CD8-positive, alpha-beta memory T cell (primary cell): ENCODE measurements at regions not wholly inside any gene's neighbourhood (a gene's known extent, or its start where the extent isn't known, plus 50 kb on each side); places are given as distances from the start of the nearest gene placed in this dataset.
"Not testable (repeated sequence)": the region's sequence is repeated elsewhere in the genome, so short reads cannot be mapped to it uniquely, and the experiment has no call there.

Experiments
- CTCF ChIA-PET: fragments of 350-600 bp; sonication (Branson Sonifier 250); formaldehyde crosslinking; loops from one replicate; lab custom pipeline; 2021; ENCODE audit warnings: antibody characterized with exemption; lab: Charles Lee
- POLR2A ChIA-PET: fragments of 350-600 bp; sonication (Branson Sonifier 250); formaldehyde crosslinking; loops from one replicate; lab custom pipeline; 2021; ENCODE audit warnings: antibody characterized with exemption; lab: Charles Lee
- DNase-seq, 5 donors: peaks; one replicate each; pipeline versions ENCODE4 v3.0.0 to v3.0.0-alpha.2; 2020 to 2022; ENCODE audit warnings: mixed read lengths in 1 of 5
- H3K27ac ChIP-seq: one replicate; pipeline ENCODE4 v1.7.0; 2013; ENCODE audit warnings: low read depth, mild to moderate bottlenecking, low read length, moderate library complexity
- H3K27me3 ChIP-seq: 2 replicates; pipeline ENCODE4 v1.7.0; 2013; ENCODE audit warnings: low read length, mild to moderate bottlenecking; ENCODE audit not compliant: insufficient read depth, poor library complexity, severe bottlenecking
- H3K36me3 ChIP-seq: 2 replicates; pipeline ENCODE4 v1.7.0; 2013; ENCODE audit warnings: mild to moderate bottlenecking, low read length, moderate library complexity; ENCODE audit not compliant: insufficient read depth
- H3K4me1 ChIP-seq: 2 replicates; pipeline ENCODE4 v1.7.0; 2013; ENCODE audit warnings: mild to moderate bottlenecking, low read length, moderate library complexity; ENCODE audit not compliant: insufficient read depth
- H3K4me3 ChIP-seq: 2 replicates; pipeline ENCODE4 v1.7.0; 2013; ENCODE audit warnings: mild to moderate bottlenecking, low read length
- H3K9me3 ChIP-seq: 2 replicates; pipeline ENCODE4 v1.7.0; 2013; ENCODE audit warnings: mild to moderate bottlenecking, low read length
- H3K27ac Mint-ChIP-seq, 8 donors: one replicate each; pipeline ENCODE4 v1.8.0; 2020 to 2021; ENCODE audit warnings: mixed read lengths in 8 of 8, mild to moderate bottlenecking in 6 of 8, inconsistent platforms in 3 of 8, moderate library complexity in 3 of 8
- H3K27me3 Mint-ChIP-seq, 2 donors: one replicate each; pipeline ENCODE4 v1.8.0; 2020 to 2021; ENCODE audit warnings: mixed read lengths in 2 of 2, mild to moderate bottlenecking in 1 of 2, moderate library complexity in 1 of 2
- H3K36me3 Mint-ChIP-seq, 3 donors: one replicate each; pipeline ENCODE4 v1.8.0; 2020 to 2021; ENCODE audit warnings: mixed read lengths in 3 of 3, inconsistent platforms in 1 of 3, mild to moderate bottlenecking in 1 of 3
- H3K4me1 Mint-ChIP-seq, 3 donors: one replicate each; pipeline ENCODE4 v1.8.0; 2020 to 2021; ENCODE audit warnings: mixed read lengths in 3 of 3, inconsistent platforms in 1 of 3, mild to moderate bottlenecking in 1 of 3
- H3K4me3 Mint-ChIP-seq, 7 donors: one replicate each; pipeline ENCODE4 v1.8.0; 2020 to 2021; ENCODE audit warnings: mixed read lengths in 7 of 7, mild to moderate bottlenecking in 6 of 7, moderate library complexity in 4 of 7, inconsistent platforms in 2 of 7
- H3K9me3 Mint-ChIP-seq, 5 donors: one replicate each; pipeline ENCODE4 v1.8.0; 2020 to 2022; ENCODE audit warnings: mixed read lengths in 5 of 5, mild to moderate bottlenecking in 3 of 5, moderate library complexity in 2 of 5, inconsistent platforms in 1 of 5

DNA sequence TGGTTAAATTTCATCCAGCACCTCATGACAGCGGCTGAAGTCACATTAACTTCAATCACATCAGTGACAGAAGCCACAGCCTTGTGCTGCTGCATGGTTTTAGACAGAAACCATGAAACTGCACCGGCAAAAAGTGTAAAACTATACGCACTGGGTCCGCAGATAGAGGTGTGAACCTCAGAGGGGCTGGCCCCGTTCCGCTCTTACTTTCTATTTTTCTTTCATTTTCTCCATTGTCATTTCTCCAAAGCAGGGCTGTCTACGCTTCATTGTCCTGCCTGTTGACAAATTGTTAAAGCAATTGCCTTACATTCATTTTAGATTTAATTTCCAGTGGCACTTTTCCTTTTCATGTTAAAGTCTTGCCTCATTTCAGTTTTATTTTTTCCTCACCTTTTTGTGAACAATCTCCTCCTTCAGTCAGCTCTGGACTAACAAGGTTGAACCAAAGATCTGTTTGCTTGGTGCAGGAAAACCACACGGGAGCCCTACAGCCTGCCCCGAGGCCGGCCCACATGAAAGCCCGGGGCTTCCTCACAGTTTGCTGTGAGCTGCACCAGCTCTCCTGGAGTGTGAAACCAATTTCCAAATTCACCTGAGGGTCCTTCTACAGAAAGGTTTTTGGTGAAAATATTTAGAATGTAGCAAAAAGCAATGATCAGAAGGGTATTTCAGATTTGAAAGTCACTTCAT is 63.7 kb downstream of the PRR18 start:
- Mint-ChIP-seq H3K36me3 (no peaks in the 10 kb centered on the region), H3K27me3 (no peaks in the 10 kb centered on the region), H3K27ac (peak overlapping the region; percentile 63 to 91 (median 76)), H3K9me3 (no peaks in the 10 kb centered on the region), H3K4me3 (peak overlapping the region; percentile 62 to 87 (median 82)), H3K4me1 (peaks cover 20 to 42% (median 32%) of the 10 kb centered on the region in 3 donors)
- Histone ChIP-seq H3K27ac (no peak overlapping the region), H3K9me3 (no peaks in the 10 kb centered on the region), H3K36me3 (no peaks in the 10 kb centered on the region), H3K4me3 (peak overlapping the region; percentile 7), H3K27me3 (no peaks in the 10 kb centered on the region), H3K4me1 (peaks cover 25% of the 10 kb centered on the region)
- CTCF ChIA-PET = no interaction called here
- peak in 2 of 5 donors; percentile 16 to 56 for DNase-seq
- POLR2A ChIA-PET = no interaction called here

DNA sequence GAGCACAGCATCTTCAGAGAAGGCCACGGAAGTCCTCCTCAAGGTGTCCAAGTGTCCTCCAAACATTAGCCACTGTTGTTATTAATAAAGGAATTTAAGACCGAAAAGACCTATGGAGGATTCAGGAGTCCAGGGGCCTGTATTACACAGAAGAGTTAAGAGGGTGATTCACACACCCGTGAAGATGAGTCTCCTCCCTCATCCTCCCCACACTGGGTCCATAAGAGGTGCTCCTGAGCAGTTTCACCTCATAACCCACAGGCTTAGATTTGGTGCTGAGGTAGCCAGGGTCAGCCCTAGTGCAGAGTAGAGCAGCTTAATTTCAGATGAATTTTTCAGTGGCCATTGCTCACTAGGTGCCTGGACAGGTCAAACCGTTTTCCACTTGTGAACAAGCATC is 65.3 kb downstream of the PRR18 start:
- H3K4me1 Mint-ChIP-seq = peaks cover 20 to 42% (median 32%) of the 10 kb centered on the region in 3 donors
- CTCF ChIA-PET = no interaction called here
- POLR2A ChIA-PET = no interaction called here
- H3K36me3 Mint-ChIP-seq = no peaks in the 10 kb centered on the region
- H3K9me3 ChIP-seq = no peaks in the 10 kb centered on the region
- H3K4me3 Mint-ChIP-seq = no peak overlapping the region
- no peaks in the 10 kb centered on the region for H3K9me3 Mint-ChIP-seq
- H3K27ac ChIP-seq = no peak overlapping the region
- no peak overlapping the region for H3K4me3 ChIP-seq
- peaks cover 25% of the 10 kb centered on the region for H3K4me1 ChIP-seq
- no peak for DNase-seq
- H3K36me3 ChIP-seq = no peaks in the 10 kb centered on the region
- no peaks in the 10 kb centered on the region for H3K27me3 ChIP-seq
- H3K27ac Mint-ChIP-seq = peak overlapping the region in 1 of 8 donors; percentile 29
- peaks cover 0 to 10% of the 10 kb centered on the region in 2 donors for H3K27me3 Mint-ChIP-seq

DNA sequence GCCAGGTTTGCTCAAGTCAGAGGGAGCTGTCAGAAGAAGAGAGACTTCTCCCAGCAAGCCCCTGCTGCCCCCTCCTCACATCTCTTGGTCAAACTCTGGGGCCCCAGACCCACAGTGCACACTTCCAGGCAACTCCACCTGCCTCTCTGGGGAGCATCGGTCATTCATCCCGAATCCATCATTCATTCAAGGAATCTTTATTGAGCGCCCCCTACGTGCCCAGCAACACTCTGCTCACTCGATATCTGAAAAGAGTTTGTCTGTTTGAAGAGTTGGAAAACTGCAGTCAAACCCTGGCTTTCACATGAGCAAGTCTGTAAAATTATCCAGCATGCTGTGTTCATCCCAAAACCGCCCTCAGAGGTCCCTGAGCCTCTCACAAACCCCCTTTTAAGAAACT is 66.2 kb downstream of the PRR18 start:
- Histone ChIP-seq H3K27ac (no peak overlapping the region), H3K4me1 (peaks cover 25% of the 10 kb centered on the region), H3K4me3 (no peak overlapping the region), H3K27me3 (no peaks in the 10 kb centered on the region), H3K9me3 (no peaks in the 10 kb centered on the region), H3K36me3 (no peaks in the 10 kb centered on the region)
- Mint-ChIP-seq H3K36me3 (no peaks in the 10 kb centered on the region), H3K27ac (no peak overlapping the region), H3K27me3 (peaks cover 0 to 14% of the 10 kb centered on the region in 2 donors), H3K4me3 (no peak overlapping the region), H3K4me1 (peaks cover 20 to 40% (median 31%) of the 10 kb centered on the region in 3 donors), H3K9me3 (no peaks in the 10 kb centered on the region)
- DNase-seq = no peak
- CTCF ChIA-PET = no interaction called here
- POLR2A ChIA-PET = no interaction called here

DNA sequence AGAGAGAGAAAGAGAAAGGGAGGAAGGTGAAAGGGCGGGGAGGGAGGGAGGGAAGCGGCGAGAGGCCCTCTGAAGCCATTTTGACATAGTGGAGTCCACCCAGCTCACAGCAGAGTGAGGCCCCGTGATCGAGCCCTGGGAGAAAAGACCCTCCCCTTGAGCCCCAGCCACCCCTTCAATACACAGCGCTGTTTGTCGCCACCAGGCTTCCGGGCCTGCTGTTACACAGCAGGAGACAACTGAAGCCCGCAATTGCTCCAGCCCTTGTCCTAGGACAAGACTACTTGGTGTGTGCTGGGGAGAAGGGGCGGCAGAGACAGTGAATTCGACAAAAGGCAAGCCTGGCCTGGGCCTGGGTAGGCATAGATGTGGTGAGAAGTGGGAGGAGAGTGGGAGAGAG is 67.3 kb downstream of the PRR18 start:
- ChIA-PET POLR2A (no interaction called here), CTCF (no interaction called here)
- Mint-ChIP-seq H3K9me3 (no peaks in the 10 kb centered on the region), H3K4me3 (no peak overlapping the region), H3K36me3 (no peaks in the 10 kb centered on the region), H3K27ac (peak overlapping the region in 1 of 8 donors; percentile 36), H3K27me3 (peaks cover 0 to 19% of the 10 kb centered on the region in 2 donors), H3K4me1 (peaks cover 20 to 33% (median 29%) of the 10 kb centered on the region in 3 donors)
- Histone ChIP-seq H3K4me1 (peaks cover 25% of the 10 kb centered on the region), H3K4me3 (no peak overlapping the region), H3K27ac (no peak overlapping the region), H3K36me3 (no peaks in the 10 kb centered on the region), H3K9me3 (no peaks in the 10 kb centered on the region), H3K27me3 (no peaks in the 10 kb centered on the region)
- no peak for DNase-seq

DNA sequence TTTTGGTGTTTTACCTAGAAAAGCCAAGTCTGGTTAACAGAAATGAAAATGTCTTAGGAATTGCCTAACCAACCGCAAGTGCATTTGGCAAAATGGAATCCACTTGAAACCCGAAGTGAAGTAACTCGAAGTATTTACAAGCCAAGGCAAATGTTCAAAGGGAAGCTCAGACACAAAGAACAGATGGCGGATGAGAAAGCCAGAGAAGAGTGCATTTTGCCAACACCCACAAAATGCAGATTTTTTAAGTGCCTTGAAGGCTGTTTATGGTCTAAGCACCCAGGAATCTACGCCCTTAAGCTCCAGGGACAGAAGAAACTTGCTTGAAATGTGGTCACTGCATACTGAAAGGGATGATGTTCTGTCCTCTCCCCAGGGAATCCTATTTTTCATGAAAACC is 70.0 kb upstream of the TBXT start:
- H3K4me3 Mint-ChIP-seq = no peak overlapping the region
- Histone ChIP-seq H3K27ac (no peak overlapping the region), H3K9me3 (no peaks in the 10 kb centered on the region), H3K4me1 (no peaks in the 10 kb centered on the region), H3K27me3 (peaks cover 4% of the 10 kb centered on the region), H3K36me3 (no peaks in the 10 kb centered on the region), H3K4me3 (no peak overlapping the region)
- peaks cover 5 to 10% (median 9%) of the 10 kb centered on the region in 3 donors for H3K4me1 Mint-ChIP-seq
- no peaks in the 10 kb centered on the region for H3K36me3 Mint-ChIP-seq
- H3K27me3 Mint-ChIP-seq = peaks cover 14 to 44% of the 10 kb centered on the region in 2 donors
- no peak overlapping the region for H3K27ac Mint-ChIP-seq
- CTCF ChIA-PET = no interaction called here
- POLR2A ChIA-PET = no interaction called here
- no peak for DNase-seq
- no peaks in the 10 kb centered on the region for H3K9me3 Mint-ChIP-seq

DNA sequence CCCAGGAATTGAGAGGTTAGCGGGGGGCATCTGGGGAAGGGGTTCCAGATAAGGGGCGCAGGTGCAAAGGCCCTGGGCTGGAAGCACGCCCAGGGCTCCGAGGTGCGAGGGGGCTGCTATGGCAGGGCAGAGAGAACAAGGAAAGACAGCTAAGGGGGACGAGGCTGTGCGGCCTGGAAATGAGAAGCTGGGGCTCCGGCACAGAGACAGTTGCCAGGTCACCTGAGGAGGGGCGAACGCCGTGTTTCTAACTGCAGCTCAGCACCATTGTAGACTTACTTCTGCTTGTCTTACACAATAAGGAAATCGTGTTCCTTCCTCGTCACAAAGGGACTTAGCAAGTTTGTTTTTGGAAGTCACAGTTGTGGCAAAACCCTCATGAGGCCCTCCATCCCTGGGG is 68.9 kb upstream of the TBXT start:
- Mint-ChIP-seq H3K36me3 (no peaks in the 10 kb centered on the region), H3K27me3 (peaks cover 16 to 53% of the 10 kb centered on the region in 2 donors), H3K27ac (peak overlapping the region in 1 of 8 donors; percentile 82), H3K4me3 (no peak overlapping the region), H3K4me1 (peaks cover 5 to 9% (median 8%) of the 10 kb centered on the region in 3 donors), H3K9me3 (no peaks in the 10 kb centered on the region)
- H3K9me3 ChIP-seq = no peaks in the 10 kb centered on the region
- no peak for DNase-seq
- POLR2A ChIA-PET = no interaction called here
- H3K4me3 ChIP-seq = no peak overlapping the region
- CTCF ChIA-PET = no interaction called here
- no peaks in the 10 kb centered on the region for H3K4me1 ChIP-seq
- no peak overlapping the region for H3K27ac ChIP-seq
- no peaks in the 10 kb centered on the region for H3K36me3 ChIP-seq
- H3K27me3 ChIP-seq = peaks cover 4% of the 10 kb centered on the region

DNA sequence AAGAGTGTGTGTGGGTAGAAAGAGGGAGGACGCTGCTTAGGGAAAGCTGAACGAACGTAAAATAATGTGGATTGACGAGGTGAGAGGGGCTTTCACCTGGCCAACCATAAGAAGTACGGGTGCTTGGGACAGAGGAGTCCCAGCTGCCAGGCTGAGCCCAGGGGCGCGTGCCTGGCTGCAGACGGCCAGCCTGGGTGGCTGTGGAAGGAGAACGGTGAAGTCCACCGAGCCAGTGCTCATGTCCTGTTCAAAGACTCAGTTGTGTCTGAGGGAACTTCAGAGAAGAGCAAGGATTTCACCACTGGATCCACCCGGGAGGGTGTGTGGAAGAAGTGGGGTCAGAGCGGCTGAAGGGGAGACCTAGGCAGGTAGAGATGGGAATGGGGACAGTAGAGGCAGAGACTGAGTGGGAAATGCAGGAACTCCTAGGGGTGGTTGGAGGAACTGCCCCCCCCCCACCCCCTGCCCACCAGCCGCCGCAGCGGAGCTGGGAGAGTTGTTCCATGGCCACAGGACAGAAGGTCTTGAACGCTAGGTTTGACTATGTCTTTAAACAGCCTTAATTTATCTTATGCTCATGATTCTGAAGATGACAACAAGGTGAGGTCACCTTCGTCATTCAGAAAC is 68.1 kb upstream of the TBXT start:
- Mint-ChIP-seq H3K4me3 (peak overlapping the region in 1 of 7 donors; percentile 66), H3K27ac (peak overlapping the region in 2 of 8 donors; percentile 10 to 74), H3K4me1 (peaks cover 5 to 9% (median 8%) of the 10 kb centered on the region in 3 donors), H3K36me3 (no peaks in the 10 kb centered on the region), H3K27me3 (peaks cover 16 to 53% of the 10 kb centered on the region in 2 donors), H3K9me3 (no peaks in the 10 kb centered on the region)
- H3K27ac ChIP-seq = no peak overlapping the region
- ChIA-PET CTCF (interaction anchor here (0.9 kb wide), 1 partner anchor 15 kb away, joined by 4 read pairs; no protein-coding TSS in a partner anchor), POLR2A (no interaction called here)
- H3K36me3 ChIP-seq = no peaks in the 10 kb centered on the region
- no peak overlapping the region for H3K4me3 ChIP-seq
- H3K27me3 ChIP-seq = peaks cover 4% of the 10 kb centered on the region
- no peak for DNase-seq
- no peaks in the 10 kb centered on the region for H3K9me3 ChIP-seq
- no peaks in the 10 kb centered on the region for H3K4me1 ChIP-seq

DNA sequence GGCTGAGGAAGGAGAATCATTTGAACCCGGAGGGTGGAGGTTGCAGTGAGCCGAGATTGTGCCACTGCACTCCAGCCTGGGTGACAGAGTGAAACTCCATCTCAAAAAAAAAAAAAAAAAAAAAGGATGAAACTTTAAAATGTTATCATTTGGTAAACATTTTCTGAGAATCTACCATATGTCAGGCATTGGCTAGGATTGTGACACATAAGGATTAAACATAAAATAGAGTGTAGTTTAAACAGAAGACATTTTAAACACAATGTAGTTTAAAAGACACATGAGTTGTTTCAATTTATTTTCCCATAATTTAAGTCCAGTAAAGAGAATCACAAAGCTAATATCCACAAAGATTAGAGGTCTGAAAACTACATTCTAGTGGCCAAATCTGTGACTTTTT is 63.5 kb upstream of the TBXT start:
- H3K27me3 ChIP-seq, H3K4me3 ChIP-seq, H3K36me3 Mint-ChIP-seq, H3K27ac ChIP-seq, H3K36me3 ChIP-seq, H3K9me3 ChIP-seq, H3K27ac Mint-ChIP-seq, H3K4me1 ChIP-seq, CTCF ChIA-PET, POLR2A ChIA-PET, DNase-seq, H3K4me3 Mint-ChIP-seq, H3K9me3 Mint-ChIP-seq: not testable (repeated sequence)
- Mint-ChIP-seq H3K4me1 (peaks cover 14 to 23% (median 21%) of the 10 kb centered on the region in 3 donors), H3K27me3 (peaks cover 29 to 66% of the 10 kb centered on the region in 2 donors)
